GM10266 (cell line): ENCODE measurements at regions not wholly inside any gene's neighbourhood (a gene's known extent, or its start where the extent isn't known, plus 50 kb on each side); places are given as distances from the start of the nearest gene placed in this dataset.

Source experiments
- DNase-seq: peaks from one replicate; pipeline ENCODE4 v3.0.0; 2012; ENCODE audit errors: extremely low spot score
- TF ChIP-seq, protein P1 (sequence below): IDR thresholded peaks from 2 replicates; pipeline ENCODE4 v1.5.1; 2012; ENCODE audit warnings: mild to moderate bottlenecking, low read depth; ENCODE audit not compliant: control insufficient read depth, insufficient read depth; ENCODE audit errors: missing control alignments

DNA sequence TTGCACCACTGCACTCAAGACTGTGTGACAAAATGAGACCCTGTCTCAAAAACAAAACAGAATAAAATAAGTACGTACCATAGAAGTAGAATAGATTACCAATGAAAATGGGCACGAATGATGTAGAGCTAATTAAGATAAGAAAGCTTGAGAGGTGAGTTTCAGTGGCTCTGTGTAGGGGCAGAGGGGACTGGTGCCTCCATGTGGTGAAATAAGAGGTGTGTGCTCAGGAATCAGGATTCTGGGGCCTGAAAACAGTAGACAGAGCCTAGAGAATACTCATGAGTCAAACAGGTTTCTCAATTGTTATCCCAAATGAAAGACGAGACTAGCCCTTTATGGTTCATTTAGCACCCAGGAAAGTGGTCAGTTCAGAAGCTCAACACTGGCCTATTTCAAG is 1145.1 kb downstream of the FLRT2 start:
- DNase-seq: no peak
- TF ChIP-seq, protein P1, sequence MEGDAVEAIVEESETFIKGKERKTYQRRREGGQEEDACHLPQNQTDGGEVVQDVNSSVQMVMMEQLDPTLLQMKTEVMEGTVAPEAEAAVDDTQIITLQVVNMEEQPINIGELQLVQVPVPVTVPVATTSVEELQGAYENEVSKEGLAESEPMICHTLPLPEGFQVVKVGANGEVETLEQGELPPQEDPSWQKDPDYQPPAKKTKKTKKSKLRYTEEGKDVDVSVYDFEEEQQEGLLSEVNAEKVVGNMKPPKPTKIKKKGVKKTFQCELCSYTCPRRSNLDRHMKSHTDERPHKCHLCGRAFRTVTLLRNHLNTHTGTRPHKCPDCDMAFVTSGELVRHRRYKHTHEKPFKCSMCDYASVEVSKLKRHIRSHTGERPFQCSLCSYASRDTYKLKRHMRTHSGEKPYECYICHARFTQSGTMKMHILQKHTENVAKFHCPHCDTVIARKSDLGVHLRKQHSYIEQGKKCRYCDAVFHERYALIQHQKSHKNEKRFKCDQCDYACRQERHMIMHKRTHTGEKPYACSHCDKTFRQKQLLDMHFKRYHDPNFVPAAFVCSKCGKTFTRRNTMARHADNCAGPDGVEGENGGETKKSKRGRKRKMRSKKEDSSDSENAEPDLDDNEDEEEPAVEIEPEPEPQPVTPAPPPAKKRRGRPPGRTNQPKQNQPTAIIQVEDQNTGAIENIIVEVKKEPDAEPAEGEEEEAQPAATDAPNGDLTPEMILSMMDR: no peak

DNA sequence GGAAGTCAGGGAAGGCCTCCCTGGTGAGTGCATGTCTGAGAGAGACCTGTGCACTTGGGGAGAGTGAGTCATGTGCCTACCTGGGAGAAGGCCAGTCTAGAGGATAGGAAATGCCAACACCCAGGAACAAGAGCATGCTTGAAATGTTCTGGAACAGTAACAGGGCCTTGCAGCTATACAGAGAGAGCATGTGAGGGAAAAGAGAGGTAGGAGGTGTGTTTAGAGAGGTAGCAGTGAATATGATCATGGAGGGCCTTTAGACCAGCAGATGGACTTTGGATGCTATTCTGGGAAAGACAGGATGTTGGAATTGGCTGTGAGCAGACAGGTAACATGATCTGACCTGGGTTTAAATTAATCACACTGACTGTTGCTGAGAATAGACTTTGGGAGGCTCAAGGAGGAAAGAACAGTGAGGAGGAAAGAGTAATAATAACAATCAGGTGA is 1143.6 kb downstream of the FLRT2 start:
- DNase-seq: no peak
- TF ChIP-seq, protein P1: no peak

DNA sequence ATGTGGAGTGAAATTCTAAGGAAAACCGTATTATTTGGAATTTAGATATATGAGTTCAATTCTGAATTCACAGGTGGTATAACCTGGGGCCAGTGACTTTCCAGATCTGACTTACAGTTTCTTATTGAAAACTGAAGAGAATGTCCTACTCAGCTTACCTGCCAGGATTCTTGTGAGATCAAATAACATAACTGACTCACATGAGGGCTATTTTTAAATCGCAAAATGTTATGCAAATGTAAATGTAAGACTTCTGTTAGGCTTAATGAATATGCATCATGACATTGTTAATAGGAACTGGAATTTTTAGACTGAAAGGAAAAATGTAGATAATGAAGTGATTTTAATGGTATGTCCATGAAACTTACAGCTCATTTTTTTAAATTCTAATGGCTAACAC is 1142.1 kb downstream of the FLRT2 start:
- DNase-seq: no peak
- TF ChIP-seq, protein P1: no peak

DNA sequence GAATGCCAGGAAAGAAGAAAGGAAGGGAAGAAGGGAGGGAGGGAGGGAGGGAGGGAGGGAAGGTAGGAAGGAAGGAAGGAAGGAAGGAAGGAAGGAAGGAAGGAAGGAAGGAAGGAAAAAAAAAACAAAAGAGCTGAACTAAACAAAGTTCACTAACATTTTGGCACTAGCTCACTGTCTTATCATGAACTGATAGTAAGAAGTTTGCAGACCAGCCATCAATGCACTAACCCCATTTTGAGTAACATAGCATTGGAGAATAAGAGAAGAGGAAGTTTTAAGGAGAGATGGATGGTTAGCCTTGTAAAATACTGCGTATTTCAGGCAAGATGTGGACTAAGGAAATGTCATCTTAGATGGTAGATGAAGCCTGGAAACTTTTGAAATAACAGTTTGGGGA is 1136.0 kb downstream of the FLRT2 start:
- TF ChIP-seq, protein P1: no peak
- no peak for DNase-seq

DNA sequence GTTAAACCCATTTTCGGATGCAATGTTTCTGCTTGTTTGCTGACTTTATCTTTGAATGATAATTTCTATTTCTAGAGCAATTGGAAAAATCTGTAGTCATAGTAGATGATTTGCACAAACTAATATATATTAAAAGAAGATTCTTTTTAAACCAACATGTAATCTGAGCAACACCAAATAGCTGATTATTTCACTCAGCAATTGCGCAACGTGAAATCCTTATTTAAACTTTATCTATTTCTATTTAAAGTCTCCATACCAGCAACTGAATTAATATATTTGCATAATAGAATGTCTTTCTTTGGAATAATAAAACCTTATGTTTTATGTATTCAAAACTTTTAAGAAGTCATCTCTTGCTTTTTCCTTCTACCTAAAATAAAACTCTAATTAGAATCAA is 1132.4 kb downstream of the FLRT2 start:
- no peak for DNase-seq
- TF ChIP-seq, protein P1: no peak

DNA sequence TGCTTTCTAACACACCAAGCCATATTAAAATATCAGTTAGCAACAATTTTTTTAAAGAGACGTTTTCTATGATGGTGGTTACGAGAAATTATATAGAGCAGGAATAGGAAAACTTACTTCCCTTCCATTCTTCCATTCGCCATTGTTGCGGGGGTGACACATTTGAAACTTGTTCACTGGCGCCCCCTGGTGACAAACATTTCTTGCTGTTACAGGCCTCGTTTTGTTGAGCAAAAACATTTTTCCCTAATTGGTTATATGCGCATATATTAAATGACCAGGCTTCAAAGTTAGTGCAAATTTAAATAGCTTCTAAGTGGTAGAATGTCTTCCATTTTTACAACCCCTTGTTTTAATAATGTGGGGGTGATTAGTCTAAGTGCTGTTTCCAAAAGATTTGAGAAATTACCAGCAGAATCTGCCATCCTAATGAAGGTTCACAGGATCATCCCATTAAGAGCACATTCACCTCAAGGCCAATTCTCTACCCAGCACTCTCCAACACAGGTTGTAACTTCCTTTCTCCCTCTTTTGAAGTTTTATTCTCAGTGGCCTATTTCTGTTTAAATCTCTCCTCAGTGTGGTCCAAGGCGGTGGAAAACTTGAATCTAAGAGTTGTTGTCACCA is 1124.7 kb downstream of the FLRT2 start:
- TF ChIP-seq, protein P1: peak; percentile 31

DNA sequence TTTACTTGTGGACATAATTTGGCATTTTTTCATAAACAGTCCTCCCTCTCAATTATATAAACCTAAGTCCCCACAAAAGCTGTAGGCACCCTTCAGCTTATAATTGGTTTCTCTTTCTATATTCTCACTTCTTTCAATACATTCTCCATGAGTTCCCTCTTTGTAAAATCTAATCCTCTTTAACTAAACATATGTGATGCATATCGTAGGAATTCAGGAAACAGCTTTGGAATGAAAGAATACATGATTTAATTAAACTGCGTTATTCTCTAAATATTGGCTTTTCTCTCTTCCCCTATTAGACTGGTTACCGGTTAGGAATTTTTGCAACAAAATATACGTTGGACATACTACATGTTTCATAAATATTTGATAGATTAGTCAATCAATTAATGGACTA is 1122.6 kb downstream of the FLRT2 start:
- no peak for DNase-seq

More for the DNA sequence above, 1124.7 kb downstream of the FLRT2 start:
- no peak for DNase-seq

More for the DNA sequence above, 1122.6 kb downstream of the FLRT2 start:
- TF ChIP-seq, protein P1: no peak
